ENCODE measurements at regions not wholly inside any gene's neighbourhood (a gene's known extent, or its start where the extent isn't known, plus 50 kb on each side); places are given as distances from the start of the nearest gene placed in this dataset.

- DNase-seq = peak; percentile 68
Observed at GRCh38 chr1:96966536-96967138, 245.1 kb downstream of the PTBP2 start.

DNA sequence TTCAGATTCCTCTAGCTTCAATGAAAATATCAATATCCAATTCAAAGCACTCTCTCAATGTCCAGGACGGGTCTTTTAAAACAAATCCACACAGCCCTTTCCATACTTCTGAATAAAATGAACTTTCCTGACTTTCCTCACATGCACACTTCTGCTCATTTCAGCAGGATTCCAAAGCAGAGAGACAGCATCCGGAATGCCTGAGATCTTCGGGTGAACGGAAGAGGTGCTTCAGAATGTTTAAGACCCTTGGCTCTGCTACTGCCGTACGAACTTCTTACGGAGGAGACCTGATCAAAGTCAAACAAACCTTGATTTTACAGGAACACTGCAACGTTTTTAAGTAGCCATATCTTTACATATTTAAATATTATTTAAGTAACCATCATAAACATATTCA is 245.7 kb downstream of the PTBP2 start:
- no peak for DNase-seq

DNA sequence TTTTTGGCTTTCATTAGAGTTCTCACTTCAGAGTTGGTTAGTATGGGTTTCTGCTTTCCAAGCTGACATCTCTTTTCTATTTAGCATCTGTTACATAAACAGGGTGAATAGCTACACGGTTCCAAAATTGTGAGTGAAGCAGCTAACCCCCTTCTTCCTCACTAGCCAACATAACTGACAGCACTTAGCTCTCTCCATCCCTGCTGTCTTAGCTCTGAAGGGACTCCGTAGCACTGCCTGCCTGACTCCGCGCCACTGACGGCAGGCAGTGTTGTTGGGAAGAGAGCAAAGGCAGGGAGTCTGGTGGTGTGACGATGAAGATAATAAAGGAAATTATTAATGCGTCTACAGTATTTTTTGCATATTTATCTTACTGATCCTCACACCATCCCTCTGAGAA is 247.0 kb downstream of the PTBP2 start:
- no peak for DNase-seq

DNA sequence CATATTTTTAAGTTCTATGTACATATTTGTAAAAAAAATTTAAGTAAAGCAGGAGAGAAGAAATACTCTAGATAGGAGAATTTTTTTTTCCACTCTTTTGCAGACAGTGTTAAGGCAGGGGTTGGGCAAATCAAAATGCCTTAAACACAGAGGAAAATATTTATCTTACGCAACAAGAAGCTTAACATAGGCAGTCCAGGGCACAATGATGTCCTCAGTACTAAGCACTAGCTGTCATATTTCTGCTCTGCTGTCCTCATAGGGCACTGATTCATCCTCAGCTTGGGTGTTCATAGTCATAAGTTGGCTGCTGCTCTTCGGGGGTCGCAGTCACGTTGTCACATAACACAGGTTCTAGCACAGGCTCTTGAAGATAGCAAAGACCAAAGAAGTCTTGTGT is 247.4 kb downstream of the PTBP2 start:
- peak; percentile 56 for DNase-seq

DNA sequence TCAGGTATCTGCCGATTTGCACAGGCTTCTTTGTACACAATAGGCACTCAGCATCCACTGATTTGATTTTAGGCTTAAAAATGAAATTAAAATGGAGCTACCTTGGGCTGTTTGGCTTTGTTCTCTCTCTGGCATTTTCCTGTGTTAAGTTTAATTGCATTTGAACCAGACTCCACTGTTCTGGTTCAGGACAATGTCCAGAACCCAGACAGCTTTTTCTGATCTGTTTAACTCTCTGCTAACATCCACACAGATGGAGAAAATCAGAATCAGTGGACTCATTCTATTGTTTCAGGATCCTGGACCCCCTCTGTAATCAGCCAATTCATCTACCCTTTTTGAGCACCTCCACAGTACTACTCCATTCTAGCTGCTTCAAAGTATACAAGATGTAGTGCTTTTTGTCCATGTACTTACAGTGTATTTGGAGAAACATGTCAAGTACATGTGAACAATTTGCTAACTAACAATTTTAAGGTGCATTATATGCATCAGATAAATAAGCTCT is 248.1 kb downstream of the PTBP2 start:
- no peak for DNase-seq

DNA sequence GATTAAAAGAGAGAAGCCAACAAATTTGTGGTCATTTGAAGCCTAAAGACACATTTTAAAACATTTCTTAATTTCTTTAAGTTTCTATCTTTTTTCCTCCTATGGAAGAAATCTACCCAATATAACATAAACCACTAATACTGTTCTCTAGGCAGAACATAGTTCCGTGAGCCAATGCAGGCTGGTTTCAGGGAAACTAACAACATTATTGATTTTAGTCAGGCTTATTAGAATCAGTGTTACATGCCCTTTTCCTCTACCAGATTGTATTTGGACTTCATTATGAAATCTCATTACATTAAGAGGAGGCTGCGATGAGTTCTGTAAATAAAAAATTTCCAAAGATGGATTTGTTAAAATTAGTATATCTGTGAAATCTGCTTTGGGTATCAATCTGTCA is 249.9 kb downstream of the PTBP2 start:
- no peak for DNase-seq

DNA sequence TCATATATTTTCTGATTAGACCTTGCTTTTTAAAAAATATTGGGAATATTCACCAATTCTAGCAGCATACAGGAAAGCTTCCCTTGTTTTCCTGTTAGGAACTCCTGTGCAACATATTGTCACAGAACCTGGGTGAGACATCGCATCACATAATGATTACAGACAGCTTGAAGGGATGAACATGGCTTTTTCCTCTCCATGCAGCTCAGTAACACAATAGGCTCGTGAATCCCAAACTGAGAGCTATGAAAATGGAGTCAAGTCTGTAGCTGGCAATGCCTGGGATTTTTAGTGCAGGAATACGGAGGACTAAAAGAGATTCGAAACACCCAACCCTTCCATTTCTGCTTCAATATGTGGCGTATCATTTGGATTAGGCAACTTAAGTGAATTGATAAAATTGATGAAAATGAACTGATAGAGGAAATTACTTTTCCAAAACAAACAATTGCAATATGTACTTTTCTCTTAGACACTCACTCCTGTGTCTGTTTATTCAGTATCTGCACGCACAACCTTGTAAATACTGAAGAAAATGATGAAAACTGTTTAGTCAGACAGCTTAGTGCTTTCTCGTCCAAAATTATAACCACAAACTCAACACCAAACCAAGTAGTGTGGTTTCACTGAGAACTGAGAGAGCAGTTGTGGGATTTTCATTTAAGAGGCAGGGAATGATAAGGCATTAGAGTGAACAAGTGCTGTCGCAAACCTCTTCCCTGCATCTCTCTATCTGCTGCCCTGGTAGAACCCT is 250.4 kb downstream of the PTBP2 start:
- no peak for DNase-seq

GRCh38 chr1:96973605-96974004 is 252.0 kb downstream of the PTBP2 start:
- DNase-seq = peak; percentile 83

DNA sequence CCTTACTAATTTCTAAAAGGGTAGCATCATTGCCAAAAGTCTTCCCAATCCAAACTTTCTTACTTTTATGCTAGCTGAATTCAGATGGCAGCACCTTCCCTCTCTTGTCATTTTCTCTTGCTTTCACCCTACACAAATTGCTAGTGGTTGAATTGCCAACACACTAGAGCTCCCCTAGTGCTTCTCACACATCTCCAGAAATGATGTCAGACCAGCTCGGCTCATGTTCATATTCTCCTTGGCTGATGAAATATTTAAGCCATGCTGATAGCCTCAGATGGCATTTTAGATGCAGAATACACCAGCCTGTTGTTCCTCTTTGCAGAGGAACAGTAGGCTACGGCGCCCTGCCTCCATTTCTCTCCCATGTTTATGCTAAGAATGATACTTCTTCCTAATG is 256.9 kb downstream of the PTBP2 start:
- DNase-seq = peak; percentile 20

DNA sequence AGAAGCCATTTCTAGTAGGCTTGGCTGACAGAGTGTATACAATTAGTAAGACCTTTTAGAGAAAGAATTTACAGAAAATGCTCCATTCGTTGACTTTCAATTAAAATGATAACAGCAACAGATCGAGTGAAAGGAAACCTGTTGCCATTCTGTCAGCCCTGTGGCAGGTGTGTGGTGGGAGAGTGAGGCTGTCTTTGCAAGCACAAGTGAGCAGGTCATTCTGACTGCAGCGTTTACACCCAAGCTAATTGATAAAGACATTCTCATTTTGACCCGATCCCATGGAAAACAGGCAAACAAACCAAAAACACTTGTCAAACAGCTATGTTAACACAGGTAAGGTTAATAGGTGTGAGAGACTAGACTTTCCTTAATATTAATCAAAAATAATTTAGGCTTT is 257.3 kb downstream of the PTBP2 start:
- DNase-seq = no peak

DNA sequence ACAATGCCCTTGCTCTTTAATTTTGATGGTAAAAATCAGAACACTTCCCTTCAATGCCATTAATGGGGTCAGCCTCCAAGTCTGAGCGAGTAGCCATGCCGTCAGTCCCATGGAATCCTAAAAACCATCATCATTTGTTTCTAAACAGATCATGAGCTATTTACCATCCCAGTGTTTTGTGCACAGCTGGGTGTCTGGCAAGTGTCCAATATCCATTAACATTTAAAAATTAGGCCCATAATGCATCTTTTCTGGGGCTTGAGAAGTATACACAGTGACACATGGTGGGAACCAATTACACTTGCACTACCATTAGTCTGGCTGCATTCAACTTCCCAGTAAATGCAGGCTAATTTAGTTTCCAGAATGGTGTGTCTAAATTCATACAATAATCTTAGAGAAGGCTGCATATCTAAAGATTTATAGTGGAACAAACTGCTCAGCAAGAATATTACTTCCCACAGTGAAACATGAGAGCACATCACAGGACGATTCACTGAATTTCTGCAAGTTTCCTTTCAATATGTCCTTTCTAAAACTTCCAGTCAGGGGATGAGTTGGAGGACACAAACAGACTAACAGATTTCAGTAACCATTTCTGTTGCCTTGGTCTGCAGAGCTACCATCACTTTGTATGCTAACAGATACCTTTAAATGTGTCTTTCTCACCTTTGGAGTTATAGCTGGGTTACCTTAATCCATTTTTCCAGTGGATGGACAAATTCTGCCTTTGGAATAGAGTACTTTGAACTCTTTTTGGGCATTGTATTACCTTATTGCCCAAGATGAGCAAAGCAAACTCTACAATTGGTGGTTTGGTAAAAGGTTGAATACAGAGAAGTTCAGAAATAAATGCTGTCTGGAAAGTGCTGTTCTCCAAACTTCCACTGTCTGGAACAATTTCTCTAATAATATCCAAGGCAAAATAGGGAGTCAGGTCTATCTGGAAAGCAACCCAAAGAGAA is 258.0 kb downstream of the PTBP2 start:
- DNase-seq = peak; percentile 29

- DNase-seq = no peak
Observed at GRCh38 chr1:96980448-96980847, 258.9 kb downstream of the PTBP2 start.

GRCh38 chr1:96981181-96981580 is 259.6 kb downstream of the PTBP2 start:
- no peak for DNase-seq

GRCh38 chr1:96982118-96982517 is 260.5 kb downstream of the PTBP2 start:
- no peak for DNase-seq

DNA sequence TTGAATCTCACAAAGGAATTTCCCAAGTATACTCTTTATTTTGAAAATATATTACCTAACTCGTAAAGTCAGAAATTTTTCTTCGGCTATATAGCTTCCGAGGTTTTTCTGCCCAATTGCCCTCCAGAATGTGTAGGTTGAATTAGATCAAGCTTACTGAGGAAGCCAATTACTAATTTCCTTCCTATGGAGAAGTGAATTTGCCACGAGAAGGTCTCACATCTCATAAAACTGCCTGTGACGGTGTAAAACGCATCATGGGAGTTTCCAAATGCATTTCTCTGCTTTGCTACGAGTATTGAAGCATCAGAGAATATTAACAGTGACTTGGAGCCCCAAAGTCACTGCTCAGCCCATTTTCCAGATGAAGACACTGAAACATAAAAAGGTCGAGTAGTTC is 262.3 kb downstream of the PTBP2 start:
- no peak for DNase-seq

DNA sequence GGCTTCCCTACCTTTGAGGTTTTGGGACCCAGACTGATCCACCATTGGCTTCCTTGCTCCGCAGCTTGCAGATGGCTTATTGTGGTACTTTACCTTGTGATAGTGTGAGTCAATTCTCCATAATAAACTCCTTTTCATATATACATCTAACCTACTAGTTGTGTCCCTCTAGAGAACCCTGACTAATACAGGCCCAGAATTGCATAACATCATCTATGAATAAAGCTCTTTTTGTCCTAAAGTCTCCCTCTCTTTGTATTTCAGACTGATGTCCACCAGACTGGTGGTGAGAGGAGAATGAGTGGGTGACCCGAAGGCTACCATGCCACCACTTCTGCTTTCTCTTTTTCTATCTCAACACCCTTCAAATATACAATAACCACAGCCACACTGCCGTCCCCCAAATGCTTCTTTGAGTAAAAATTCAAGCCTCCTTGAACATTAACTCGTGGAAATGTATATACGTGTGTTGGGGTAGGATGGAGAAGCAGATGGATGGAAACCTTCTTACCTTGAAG is 265.7 kb downstream of the PTBP2 start:
- DNase-seq = no peak

- no peak for DNase-seq
Observed at GRCh38 chr1:96989302-96989701, 267.7 kb downstream of the PTBP2 start.

DNA sequence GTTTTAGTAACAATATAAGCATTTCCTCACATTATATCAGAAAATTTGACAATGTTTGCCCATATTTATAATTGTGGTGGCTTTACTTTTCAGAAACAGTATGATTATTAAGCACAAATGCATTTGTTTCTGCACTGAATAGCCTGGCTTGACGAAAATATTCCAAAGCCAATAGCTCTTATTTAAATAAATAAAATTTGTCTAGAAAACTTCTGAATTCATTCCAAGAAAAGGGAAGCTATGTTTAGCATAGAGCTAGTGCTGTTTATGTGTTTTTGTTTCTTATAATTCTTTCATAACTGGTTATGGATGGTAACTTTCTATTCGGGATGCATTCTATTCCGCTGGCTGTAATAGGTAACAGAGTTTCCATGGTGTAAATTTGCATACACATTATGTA is 268.6 kb downstream of the PTBP2 start:
- no peak for DNase-seq

GRCh38 chr1:96991261-96991660 is 269.7 kb downstream of the PTBP2 start:
- DNase-seq = no peak

DNA sequence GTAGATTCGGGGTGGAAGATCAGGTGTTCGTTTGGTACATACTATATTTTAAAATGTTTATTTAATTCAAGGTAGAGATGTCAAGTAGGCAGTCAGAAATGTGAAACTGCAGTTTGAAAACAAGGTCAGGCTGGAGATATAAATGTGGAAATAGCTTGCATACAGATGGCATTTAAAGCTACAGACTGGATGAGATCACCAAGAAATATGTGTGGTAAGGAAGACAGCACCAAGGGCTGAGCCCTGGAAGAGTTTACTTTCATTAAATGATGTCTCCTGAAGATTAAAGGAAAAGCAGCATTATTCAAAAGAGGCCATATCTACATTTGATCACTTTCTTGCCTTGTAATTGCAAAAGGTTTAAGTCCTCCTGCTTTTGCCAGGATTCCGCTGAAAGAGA is 271.3 kb downstream of the PTBP2 start:
- peak; percentile 53 for DNase-seq

- peak; percentile 31 for DNase-seq
Observed at GRCh38 chr1:96995351-96995750, 273.8 kb downstream of the PTBP2 start.

- no peak for DNase-seq
Observed at GRCh38 chr1:96996001-96996400, 274.4 kb downstream of the PTBP2 start.

DNA sequence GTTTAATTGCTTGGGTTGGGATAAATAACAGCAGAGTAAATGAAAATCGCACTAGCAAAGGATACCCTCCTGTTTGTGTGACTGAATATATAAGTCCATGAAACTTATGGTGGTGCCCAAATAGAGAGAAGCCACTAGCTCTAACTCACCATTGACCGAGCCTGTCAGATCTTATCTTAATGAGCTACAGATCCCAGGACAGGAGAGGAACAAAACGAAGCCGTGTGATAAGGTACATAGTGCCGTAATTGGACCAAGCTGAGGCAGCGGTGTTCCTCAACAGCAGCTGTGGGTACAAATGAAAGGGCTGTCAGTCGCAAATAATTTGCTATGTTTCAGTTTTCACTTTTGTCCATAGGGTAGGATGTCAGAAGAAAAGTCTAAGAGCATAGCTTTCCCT is 276.1 kb downstream of the PTBP2 start:
- no peak for DNase-seq
